Mesenchymal stem cell (in vitro differentiated cells and primary cell): ENCODE measurements at regions not wholly inside any gene's neighbourhood (a gene's known extent, or its start where the extent isn't known, plus 50 kb on each side); places are given as distances from the start of the nearest gene placed in this dataset.

Source experiments
- DNase-seq: peaks from one replicate; pipeline ENCODE4 v3.0.0-alpha.2; 2013
- H2AFZ ChIP-seq: one replicate; pipeline ENCODE4 v1.6.1; 2013; ENCODE audit warnings: low read depth, mild to moderate bottlenecking, control low read depth, inconsistent platforms, low read length, moderate library complexity
- H2AK5ac ChIP-seq: 2 replicates; pipeline ENCODE4 v1.6.1; 2013; ENCODE audit warnings: low read length, moderate library complexity, mild to moderate bottlenecking, inconsistent platforms; ENCODE audit not compliant: severe bottlenecking
- H2BK120ac ChIP-seq: one replicate; pipeline ENCODE4 v1.6.1; 2013; ENCODE audit warnings: low read depth, mild to moderate bottlenecking, inconsistent platforms, low read length, moderate library complexity
- H2BK12ac ChIP-seq, 2 experiments: one replicate each; pipeline ENCODE4 v1.6.1; 2013; ENCODE audit warnings: inconsistent platforms in 2 of 2, low read length in 2 of 2, mild to moderate bottlenecking in 2 of 2, moderate library complexity in 2 of 2, control low read depth in 1 of 2
- H2BK15ac ChIP-seq: one replicate; pipeline ENCODE4 v1.6.1; 2013; ENCODE audit warnings: mild to moderate bottlenecking, low read depth, inconsistent platforms; ENCODE audit not compliant: poor library complexity, severe bottlenecking
- H2BK5ac ChIP-seq: 2 replicates; pipeline ENCODE4 v1.6.1; 2013; ENCODE audit warnings: low read depth, mild to moderate bottlenecking, low read length, control low read depth, inconsistent platforms; ENCODE audit not compliant: poor library complexity, severe bottlenecking
- H3K14ac ChIP-seq, 2 experiments: one replicate each; pipeline ENCODE4 v1.6.1; 2013; ENCODE audit warnings: inconsistent platforms in 2 of 2, low read length in 2 of 2, control low read depth in 1 of 2, mild to moderate bottlenecking in 1 of 2, moderate library complexity in 1 of 2
- H3K18ac ChIP-seq, 2 experiments: one replicate each; pipeline ENCODE4 v1.6.1; 2013; ENCODE audit warnings: inconsistent platforms in 2 of 2, low read length in 2 of 2, control low read depth in 1 of 2, low read depth in 1 of 2, mild to moderate bottlenecking in 1 of 2
- H3K23ac ChIP-seq, 2 experiments: one replicate each; pipeline ENCODE4 v1.6.1; 2013; ENCODE audit warnings: inconsistent platforms in 2 of 2, low read length in 2 of 2, mild to moderate bottlenecking in 2 of 2, moderate library complexity in 2 of 2, control low read depth in 1 of 2
- H3K27ac ChIP-seq: 2 replicates; pipeline ENCODE4 v1.5.1; 2013; ENCODE audit warnings: mild to moderate bottlenecking, moderate library complexity, low read length, control low read depth, inconsistent platforms; ENCODE audit not compliant: poor library complexity, severe bottlenecking
- H3K27me3 ChIP-seq, 2 experiments: 2 replicates each; pipeline versions ENCODE4 v1.6.1 to v1.7.0; 2013; ENCODE audit warnings: low read length in 2 of 2, mild to moderate bottlenecking in 2 of 2, moderate library complexity in 2 of 2, control low read depth in 1 of 2, inconsistent platforms in 1 of 2; ENCODE audit not compliant: control insufficient read depth in 1 of 2, insufficient read depth in 1 of 2
- H3K36me3 ChIP-seq, 2 experiments: 2 replicates each; pipeline versions ENCODE4 v1.6.1 to v1.7.0; 2013; ENCODE audit warnings: low read length in 2 of 2, control low read depth in 1 of 2, inconsistent platforms in 1 of 2, low read depth in 1 of 2, mild to moderate bottlenecking in 1 of 2; ENCODE audit not compliant: insufficient read depth in 2 of 2, control insufficient read depth in 1 of 2
- H3K4ac ChIP-seq, 2 experiments: one replicate each; pipeline ENCODE4 v1.6.1; 2013; ENCODE audit warnings: inconsistent platforms in 2 of 2, low read length in 2 of 2, mild to moderate bottlenecking in 2 of 2, moderate library complexity in 2 of 2, control low read depth in 1 of 2, low read depth in 1 of 2
- H3K4me1 ChIP-seq: 2 replicates; pipeline ENCODE4 v1.6.1; 2013; ENCODE audit warnings: low read depth, low read length, control low read depth; ENCODE audit not compliant: control insufficient read depth, insufficient read depth
- H3K4me2 ChIP-seq: 2 replicates; pipeline ENCODE4 v1.6.1; 2013; ENCODE audit warnings: low read length, mild to moderate bottlenecking, inconsistent platforms; ENCODE audit not compliant: poor library complexity, severe bottlenecking
- H3K4me3 ChIP-seq, 2 experiments: 2 replicates each; pipeline versions ENCODE4 v1.5.1 to v1.7.0; 2013; ENCODE audit warnings: low read length in 2 of 2, mild to moderate bottlenecking in 2 of 2, control low read depth in 1 of 2, low read depth in 1 of 2; ENCODE audit not compliant: insufficient read depth in 1 of 2
- H3K79me1 ChIP-seq: replicated peaks from 2 replicates; pipeline ENCODE4 v1.6.1; 2013; ENCODE audit warnings: mild to moderate bottlenecking, control low read depth, low read length, inconsistent platforms; ENCODE audit not compliant: poor library complexity, severe bottlenecking
- H3K9ac ChIP-seq: 2 replicates; pipeline ENCODE4 v1.7.0; 2013; ENCODE audit warnings: mild to moderate bottlenecking, low read length, moderate library complexity
- H3K9me3 ChIP-seq: 2 replicates; pipeline ENCODE4 v1.7.0; 2013; ENCODE audit warnings: mild to moderate bottlenecking, low read length; ENCODE audit not compliant: control insufficient read depth
- H4K8ac ChIP-seq: one replicate; pipeline ENCODE4 v1.6.1; 2013; ENCODE audit warnings: inconsistent platforms, mild to moderate bottlenecking, low read length, moderate library complexity
- H4K91ac ChIP-seq: one replicate; pipeline ENCODE4 v1.6.1; 2013; ENCODE audit warnings: mild to moderate bottlenecking, low read length, inconsistent platforms
- WGBS: methylation state at CpG from one replicate; pipeline ENCODE4 v1.1.7; 2013; ENCODE audit warnings: mixed read lengths; 5-methylcytosine and 5-hydroxymethylcytosine counted together

- Histone ChIP-seq H2BK120ac (no peak overlapping the region), H3K4me3 (peak overlapping the region in 1 of 2 experiments; percentile 11), H3K4me2 (no peak overlapping the region), H4K91ac (no peak overlapping the region), H2AK5ac (no peak overlapping the region), H3K14ac (no peak overlapping the region), H3K23ac (no peak overlapping the region), H3K9me3 (no peaks in the 10 kb centered on the region), H2BK5ac (no peak overlapping the region), H3K18ac (peak overlapping the region in 1 of 2 experiments; percentile 2), H3K79me1 (peaks cover 4% of the 10 kb centered on the region), H3K27me3 (no peaks in the 10 kb centered on the region), H3K36me3 (no peaks in the 10 kb centered on the region), H3K27ac (no peak overlapping the region), H2AFZ (no peak overlapping the region), H2BK15ac (no peak overlapping the region), H3K9ac (peak overlapping the region; percentile 46), H2BK12ac (no peak overlapping the region), H3K4ac (no peak overlapping the region), H3K4me1 (peaks cover 2% of the 10 kb centered on the region), H4K8ac (no peak overlapping the region)
- DNase-seq, result peak; percentile 54
- WGBS, result 45% methylated on average over 6 of the region's 6 CpGs
Observed at GRCh38 chr5:154698763-154699162, 56.4 kb upstream of the LARP1 start.

GRCh38 chr5:154697371-154697770 lies 57.8 kb upstream of the LARP1 start:
- H3K23ac ChIP-seq, result no peak overlapping the region
- no peak overlapping the region for H4K8ac ChIP-seq
- H3K27ac ChIP-seq, result no peak overlapping the region
- H3K9me3 ChIP-seq, result no peaks in the 10 kb centered on the region
- H3K27me3 ChIP-seq, result no peaks in the 10 kb centered on the region
- no peak overlapping the region for H2BK5ac ChIP-seq
- H3K14ac ChIP-seq, result no peak overlapping the region
- 69% methylated on average over 3 of the region's 5 CpGs for WGBS
- H3K18ac ChIP-seq, result no peak overlapping the region
- H2BK120ac ChIP-seq, result no peak overlapping the region
- H3K79me1 ChIP-seq, result peaks cover 4% of the 10 kb centered on the region
- no peak overlapping the region for H2BK12ac ChIP-seq
- H4K91ac ChIP-seq, result no peak overlapping the region
- peaks cover 2% of the 10 kb centered on the region for H3K4me1 ChIP-seq
- H3K36me3 ChIP-seq, result no peaks in the 10 kb centered on the region
- no peak overlapping the region for H3K4me2 ChIP-seq
- H3K4me3 ChIP-seq, result no peak overlapping the region
- no peak for DNase-seq
- no peak overlapping the region for H2BK15ac ChIP-seq
- H2AFZ ChIP-seq, result no peak overlapping the region
- no peak overlapping the region for H3K9ac ChIP-seq
- no peak overlapping the region for H2AK5ac ChIP-seq
- H3K4ac ChIP-seq, result no peak overlapping the region

- Histone ChIP-seq H2BK15ac (no peak overlapping the region), H2BK5ac (no peak overlapping the region), H4K8ac (no peak overlapping the region), H3K9me3 (no peaks in the 10 kb centered on the region), H3K4me1 (peaks cover 2% of the 10 kb centered on the region), H3K4me2 (no peak overlapping the region), H3K79me1 (peaks cover 4% of the 10 kb centered on the region), H3K4me3 (no peak overlapping the region), H3K14ac (no peak overlapping the region), H4K91ac (no peak overlapping the region), H2AK5ac (no peak overlapping the region), H3K23ac (no peak overlapping the region), H2BK12ac (no peak overlapping the region), H2AFZ (no peak overlapping the region), H3K4ac (no peak overlapping the region), H3K9ac (no peak overlapping the region), H2BK120ac (no peak overlapping the region), H3K36me3 (no peaks in the 10 kb centered on the region), H3K27me3 (no peaks in the 10 kb centered on the region), H3K27ac (no peak overlapping the region), H3K18ac (no peak overlapping the region)
- WGBS, result 17% methylated on average over 2 of the region's 3 CpGs
- no peak for DNase-seq
Observed at GRCh38 chr5:154696891-154697290, 58.3 kb upstream of the LARP1 start.

- Histone ChIP-seq H2BK15ac (no peak overlapping the region), H4K8ac (no peak overlapping the region), H3K4me1 (peaks cover 5% of the 10 kb centered on the region), H4K91ac (no peak overlapping the region), H2AK5ac (no peak overlapping the region), H2BK5ac (no peak overlapping the region), H3K36me3 (no peaks in the 10 kb centered on the region), H2BK12ac (no peak overlapping the region), H3K23ac (no peak overlapping the region), H3K27me3 (no peaks in the 10 kb centered on the region), H3K79me1 (peaks cover 3% of the 10 kb centered on the region), H2BK120ac (no peak overlapping the region), H3K4me2 (no peak overlapping the region), H3K9ac (no peak overlapping the region), H2AFZ (no peak overlapping the region), H3K27ac (no peak overlapping the region), H3K9me3 (no peaks in the 10 kb centered on the region), H3K4ac (no peak overlapping the region), H3K18ac (no peak overlapping the region), H3K14ac (no peak overlapping the region), H3K4me3 (no peak overlapping the region)
- no peak for DNase-seq
- 92% methylated on average over 2 of the region's 3 CpGs for WGBS
Observed at GRCh38 chr5:154694159-154694558, 61.0 kb upstream of the LARP1 start.
